Hematopoietic multipotent progenitor cell treated with erythropoietin and hydrocortisone succinate and interleukin-3 and kit ligand, for 17 days (in vitro differentiated cells): ENCODE measurements at regions not wholly inside any gene's neighbourhood (a gene's known extent, or its start where the extent isn't known, plus 50 kb on each side); places are given as distances from the start of the nearest gene placed in this dataset.

ENCODE experiments used
- DNase-seq: peaks from one replicate; pipeline ENCODE4 v3.0.0-alpha.2; 2015; ENCODE audit warnings: low spot score

DNA sequence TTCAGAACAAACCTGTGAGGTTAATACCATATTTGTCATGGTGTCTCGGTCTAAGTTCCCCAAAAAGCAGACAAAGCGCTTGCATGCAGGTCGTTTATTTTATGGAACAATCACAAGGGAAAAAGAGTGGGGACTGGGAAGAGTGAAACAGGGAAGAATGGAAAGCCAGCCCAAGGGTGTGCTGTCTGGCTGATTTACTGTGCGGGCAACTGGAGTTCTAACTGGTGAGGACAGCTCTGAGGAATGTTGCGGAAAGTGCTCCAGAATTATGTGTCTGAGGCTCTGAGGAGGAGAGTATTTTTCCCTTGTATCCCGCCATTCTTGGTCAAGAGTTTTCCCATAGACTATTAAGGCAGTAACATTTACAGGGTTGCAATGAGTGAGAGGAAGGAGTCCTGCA, 465.4 kb downstream of the RMST start:
- no peak for DNase-seq

DNA sequence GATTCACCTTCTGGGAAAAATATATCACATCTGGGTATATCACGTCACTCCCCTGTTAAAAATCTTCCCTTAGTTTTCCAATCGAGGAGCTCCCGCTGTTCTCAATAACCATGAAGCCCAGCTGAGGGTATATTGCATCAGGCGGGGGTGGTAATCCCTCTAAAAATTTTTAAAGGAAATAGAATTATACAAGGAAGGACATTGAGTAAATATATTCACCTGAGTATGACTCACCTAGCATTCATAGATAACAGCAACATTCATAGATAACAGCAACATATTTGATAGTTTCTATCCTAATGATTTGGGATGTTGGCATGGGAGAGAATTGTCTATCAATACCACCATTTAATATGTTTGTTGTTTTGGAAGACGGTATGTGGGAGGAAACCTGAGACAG, 473.6 kb downstream of the RMST start:
- no peak for DNase-seq

DNA sequence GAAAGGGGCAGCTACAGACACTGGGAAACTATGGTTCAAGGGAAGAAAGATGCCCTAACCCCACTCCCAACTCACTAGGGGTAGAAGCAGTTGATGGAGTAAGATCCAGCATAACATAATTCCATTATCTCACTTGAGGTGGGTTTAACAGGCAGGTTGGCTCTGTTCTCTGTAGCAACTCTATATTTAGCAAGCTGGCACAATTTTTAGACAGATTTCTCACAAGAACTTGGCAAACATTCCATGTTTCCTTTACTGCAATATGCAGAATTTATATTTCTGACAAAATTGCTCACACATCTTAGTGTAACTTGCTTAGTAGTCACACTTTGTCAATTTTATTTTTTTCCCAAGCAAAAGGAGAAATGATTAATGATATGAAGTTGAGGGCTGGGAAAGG, 475.4 kb downstream of the RMST start:
- DNase-seq = no peak

DNA sequence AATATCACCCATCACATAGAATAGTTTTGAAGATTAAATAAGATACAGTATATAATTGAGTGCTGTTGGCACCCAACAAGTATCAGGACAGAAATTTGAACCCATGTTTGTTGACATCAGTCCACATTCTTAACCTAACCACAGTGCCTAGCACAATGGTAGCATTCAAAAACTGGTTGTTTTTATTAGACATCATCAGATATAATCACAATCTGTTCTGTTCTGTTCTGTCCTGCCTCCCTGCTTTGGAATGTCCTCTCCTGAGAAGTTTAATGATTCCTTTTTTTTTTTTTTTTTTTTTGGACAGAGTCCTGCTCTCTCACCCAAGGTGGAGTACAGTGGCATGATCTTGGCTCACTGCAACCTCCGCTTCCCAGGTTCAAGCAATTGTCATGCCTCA, 476.6 kb downstream of the RMST start:
- DNase-seq = no peak

DNA sequence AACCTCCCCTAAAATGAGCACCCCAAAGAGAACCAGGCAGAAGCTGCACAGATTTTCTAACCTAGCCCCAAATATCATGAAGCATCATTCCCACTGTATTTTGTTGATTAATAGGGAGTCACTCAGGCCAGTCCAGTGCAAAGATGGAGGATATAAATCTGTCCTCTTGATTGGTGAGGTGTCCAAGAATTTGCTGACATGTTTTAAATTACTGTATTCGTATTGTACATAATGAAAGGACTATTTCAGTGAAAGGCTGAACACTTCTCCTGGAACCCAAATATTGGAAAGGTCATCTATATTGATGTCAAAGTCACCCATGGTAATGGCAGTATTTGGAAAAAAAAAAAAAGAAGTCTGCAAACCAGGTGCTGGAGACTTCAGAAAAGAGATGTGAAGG, 477.5 kb downstream of the RMST start:
- no peak for DNase-seq

DNA sequence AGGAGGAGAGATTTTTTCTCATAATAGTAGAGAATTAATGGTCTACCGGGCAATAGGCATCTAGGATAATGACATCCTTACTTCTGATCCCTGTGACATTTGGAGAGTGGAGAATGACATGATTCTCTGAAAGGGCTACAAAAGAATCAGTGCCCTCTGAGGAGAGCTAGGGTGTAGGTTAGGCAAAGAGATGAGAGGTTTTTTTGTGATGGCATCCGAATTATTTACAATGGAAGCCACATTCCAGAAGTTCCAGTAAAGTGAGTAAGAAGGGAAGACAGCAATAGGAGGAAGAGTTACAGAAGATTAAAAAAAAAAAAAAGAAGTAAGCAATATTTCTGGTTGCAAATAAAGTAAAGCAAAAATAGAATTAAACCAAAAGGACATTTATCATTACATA, 478.0 kb downstream of the RMST start:
- no peak for DNase-seq

DNA sequence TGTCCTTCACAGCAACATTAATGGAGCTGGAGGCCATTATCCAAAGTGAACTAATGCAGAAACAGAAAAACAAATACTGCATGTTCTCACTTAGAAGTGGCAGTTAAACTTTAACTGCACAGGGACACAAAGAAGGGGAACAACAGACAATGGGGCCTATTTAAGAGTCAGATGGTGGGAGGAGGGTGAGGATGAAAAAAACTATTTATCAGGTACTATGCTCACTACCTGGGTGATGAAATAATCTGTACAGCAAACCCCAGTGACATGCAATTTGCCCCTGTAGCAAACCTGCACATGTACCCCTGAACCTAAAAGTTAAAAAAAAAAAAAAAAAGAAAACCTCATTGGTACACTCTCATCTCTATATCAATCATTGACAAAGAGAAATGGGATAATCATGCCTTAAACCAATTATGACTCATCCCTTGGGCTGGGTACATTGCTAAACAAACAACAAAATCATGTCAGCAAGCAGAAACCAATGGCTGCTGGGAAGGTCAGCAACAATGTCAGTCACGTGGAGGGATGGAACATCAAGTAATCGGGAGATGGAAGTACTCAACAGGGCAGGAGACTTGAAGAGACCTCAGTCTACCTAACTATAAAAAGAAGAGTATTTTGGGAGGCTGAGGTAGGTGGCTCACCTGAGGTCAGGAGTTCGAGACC, 479.2 kb downstream of the RMST start:
- DNase-seq = no peak

DNA sequence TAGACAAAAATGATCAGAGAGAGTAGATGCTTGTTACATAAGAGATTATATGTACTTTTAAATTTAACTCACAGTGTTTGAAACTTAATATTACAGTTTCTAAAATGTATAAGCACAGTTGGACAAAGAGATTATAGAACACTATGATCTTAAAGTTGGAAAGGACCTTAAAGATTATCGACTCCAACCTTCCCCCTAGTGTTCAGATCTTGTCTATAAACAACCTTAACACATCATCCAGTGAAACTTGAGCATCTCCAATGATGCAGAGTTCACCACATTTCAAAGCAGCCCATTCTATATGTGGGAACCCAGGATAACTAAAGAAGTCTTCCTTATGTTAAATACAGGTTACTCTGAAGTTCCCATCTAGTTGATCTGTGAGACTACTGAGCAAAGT, 480.8 kb downstream of the RMST start:
- no peak for DNase-seq

DNA sequence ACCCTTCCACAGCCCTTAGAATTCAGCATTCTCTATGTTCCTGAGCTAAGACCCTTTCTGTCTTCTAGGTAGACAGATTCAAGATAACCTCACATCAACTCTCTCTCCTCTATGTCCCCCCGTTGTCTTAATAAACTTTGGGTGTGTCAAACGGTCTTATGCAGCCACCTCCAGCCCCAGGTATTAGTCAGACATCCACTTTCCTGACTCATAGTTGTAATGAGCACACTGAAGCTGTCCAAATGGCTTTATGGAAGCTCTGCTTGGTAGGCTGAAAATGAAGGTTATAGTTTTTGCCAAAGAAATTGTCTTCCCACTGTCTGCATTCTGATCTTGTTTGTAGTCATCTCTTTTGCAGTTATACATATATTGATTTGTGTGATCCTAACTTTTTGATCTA, 482.0 kb downstream of the RMST start:
- no peak for DNase-seq

DNA sequence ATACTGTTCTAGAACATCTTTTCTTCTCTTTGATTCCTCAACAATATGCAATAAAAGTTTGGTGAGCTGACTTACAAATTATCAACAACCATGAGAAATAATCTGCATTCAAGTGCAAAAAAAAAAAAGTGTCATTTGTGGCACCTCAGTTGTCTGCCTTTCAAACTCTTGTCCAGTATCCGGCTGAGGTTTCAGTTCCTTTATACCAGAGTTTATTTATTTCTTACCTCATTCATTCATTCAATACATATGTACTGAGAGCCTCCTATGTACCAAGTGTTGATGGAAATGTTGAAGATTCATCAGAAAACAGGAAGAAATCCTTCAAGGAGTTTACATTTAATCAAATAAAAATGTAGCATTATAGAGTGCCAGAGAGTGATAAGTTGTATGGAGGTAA, 484.1 kb downstream of the RMST start:
- DNase-seq = no peak

- no peak for DNase-seq
Measured at GRCh38 chr12:97948591-97948990, 486.0 kb downstream of the RMST start.

GRCh38 chr12:97951239-97951638, 488.6 kb downstream of the RMST start:
- DNase-seq = no peak

GRCh38 chr12:97951717-97952116, 489.1 kb downstream of the RMST start:
- DNase-seq = no peak

DNA sequence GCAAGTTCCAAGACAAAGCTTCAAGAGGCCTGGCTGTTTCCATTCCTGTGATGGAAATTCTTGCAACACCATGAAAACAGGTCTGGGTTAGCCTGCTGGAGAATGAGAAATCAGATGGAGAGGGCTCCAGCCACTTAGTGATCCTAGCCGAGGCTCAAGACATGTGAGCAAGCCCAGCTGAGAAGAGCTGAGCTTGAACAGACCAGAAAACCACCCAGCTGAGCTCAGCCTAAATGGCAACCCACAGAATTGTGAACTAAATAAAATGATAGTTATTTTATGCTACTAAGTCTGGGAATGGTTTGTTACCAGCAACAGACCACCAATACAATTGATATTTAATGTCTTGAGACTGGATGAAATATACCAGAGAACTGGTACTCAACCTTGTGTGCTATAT, 494.5 kb downstream of the RMST start:
- no peak for DNase-seq

DNA sequence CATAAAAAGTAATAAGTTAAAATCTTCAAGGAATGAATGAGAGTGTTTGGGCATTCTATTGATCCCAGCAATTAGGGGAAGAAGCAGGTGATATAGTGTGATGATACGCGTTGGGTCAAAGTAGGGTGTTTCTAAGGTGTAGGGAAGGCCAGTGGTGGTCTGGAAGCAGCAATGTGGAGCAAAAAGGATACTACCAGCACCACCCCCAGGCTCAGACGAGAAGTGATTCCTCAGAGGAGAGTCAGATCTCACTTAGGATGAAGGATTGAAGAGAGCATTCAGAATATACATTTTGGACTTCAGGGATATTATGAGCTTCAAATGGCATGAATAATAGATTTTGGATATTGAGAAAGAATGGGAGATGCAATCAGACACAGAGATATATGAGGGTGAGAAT, 497.6 kb downstream of the RMST start:
- no peak for DNase-seq

GRCh38 chr12:97960741-97961608, 498.4 kb downstream of the RMST start:
- DNase-seq = no peak

DNA sequence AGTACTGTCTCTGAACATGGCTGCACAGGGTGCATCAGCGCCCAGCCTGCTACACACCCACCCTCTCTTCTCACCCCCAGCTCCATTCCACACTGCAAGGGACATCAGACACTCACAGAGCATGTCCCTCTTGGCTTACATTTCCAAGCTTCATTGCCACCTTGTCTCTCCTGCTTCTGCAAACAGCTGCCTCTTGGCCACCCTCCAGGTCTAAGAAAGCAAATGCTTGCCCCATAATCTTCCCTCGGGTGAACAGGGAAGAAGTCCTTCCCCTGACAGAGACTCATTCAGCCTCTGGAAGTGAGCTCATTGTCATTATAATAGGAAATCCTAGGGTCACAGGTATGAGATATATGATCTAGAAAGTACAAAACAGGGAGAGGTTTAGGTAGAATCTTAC, 505.2 kb downstream of the RMST start:
- DNase-seq = no peak

GRCh38 chr12:97968641-97969197, 506.1 kb downstream of the RMST start:
- no peak for DNase-seq

- DNase-seq = no peak
Measured at GRCh38 chr12:97977870-97978405, 515.3 kb downstream of the RMST start.

DNA sequence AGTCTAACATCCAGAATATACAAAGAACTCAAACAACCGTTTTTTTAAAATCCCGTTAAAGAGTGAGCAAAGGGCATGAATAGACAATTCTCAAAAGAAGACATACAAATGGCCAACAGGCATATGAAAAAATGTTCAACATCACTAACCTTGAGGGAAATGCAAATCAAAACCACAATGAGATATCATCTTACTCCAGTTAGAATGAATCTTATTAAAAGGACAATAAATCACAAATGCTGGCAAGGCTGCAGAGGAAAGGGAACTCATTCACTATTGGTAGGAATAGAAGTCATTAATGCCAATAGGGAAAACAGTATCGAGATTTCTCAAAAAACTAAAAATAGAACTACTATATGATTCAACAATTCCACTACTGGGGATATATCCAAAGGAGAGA, 520.1 kb downstream of the RMST start:
- no peak for DNase-seq

GRCh38 chr12:97983796-97984195, 521.2 kb downstream of the RMST start:
- no peak for DNase-seq

DNA sequence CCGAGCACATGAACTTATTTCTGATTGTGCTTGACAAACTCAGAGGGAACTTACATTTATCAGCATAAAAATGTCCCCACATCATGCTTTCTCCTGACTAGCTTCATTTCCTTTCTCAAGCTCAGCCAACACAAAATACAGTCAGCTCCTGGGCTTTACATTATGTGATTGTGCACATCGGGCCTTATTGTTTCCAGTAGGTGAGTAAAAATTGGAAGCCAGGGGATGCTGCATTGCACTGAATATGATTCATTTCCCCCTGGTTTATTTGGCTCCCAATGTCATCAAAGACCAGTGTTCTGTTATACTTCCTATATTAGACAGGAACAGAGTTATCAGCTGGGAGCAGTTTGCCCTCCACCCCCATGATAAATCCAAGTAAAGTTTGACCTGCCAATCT, 521.8 kb downstream of the RMST start:
- no peak for DNase-seq

DNA sequence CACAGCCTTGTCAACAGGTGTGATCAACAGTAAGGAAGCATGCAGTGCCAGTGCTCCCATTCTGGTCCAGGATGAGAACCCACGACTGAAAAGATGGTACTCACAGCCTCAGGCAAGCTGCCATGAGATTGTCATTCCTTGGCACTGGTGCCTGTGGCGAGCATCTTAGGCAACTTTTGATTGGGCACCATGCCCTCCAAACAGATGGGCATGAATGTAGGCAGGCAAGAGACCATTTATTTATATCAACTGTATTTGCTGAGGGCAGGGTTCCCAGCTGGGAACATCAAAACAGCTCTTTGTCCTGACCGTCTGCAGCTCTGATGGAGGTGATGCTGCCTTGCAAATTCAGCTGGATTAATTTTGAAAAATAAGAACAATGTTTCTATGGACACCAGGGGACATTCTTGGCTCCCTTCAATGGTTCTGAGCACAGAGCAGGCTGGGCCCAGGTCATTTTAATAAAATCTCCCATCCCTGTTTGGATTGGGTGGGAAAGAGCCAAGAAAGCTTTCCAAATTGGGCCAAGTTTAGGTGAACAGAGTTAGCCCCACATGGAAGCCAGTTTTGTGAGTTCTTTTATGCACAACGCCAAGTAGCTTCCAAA, 522.5 kb downstream of the RMST start:
- DNase-seq = no peak
